ENCODE measurements at regions not wholly inside any gene's neighbourhood (a gene's known extent, or its start where the extent isn't known, plus 50 kb on each side); places are given as distances from the start of the nearest gene placed in this dataset.

GRCh38 chr20:47985092-47985850, 200.0 kb upstream of the SULF2 start:
- TF ChIP-seq PAX5 (IDR thresholded peaks at IDR 0.05; ENCODE audit: insufficient read depth, low read length, severe bottlenecking) (no peak), POLR2A (IDR thresholded peaks at IDR 0.05; ENCODE audit: low read depth, low read length) (no peak), POLR2AphosphoS5 (IDR thresholded peaks at IDR 0.05; ENCODE audit: low read depth, low read length) (no peak), TAF1 (IDR thresholded peaks at IDR 0.05; ENCODE audit: low read depth, low read length) (no peak), POU2F2 (IDR thresholded peaks at IDR 0.05; ENCODE audit: low read depth, low read length) (no peak)
